ENCODE measurements at regions not wholly inside any gene's neighbourhood (a gene's known extent, or its start where the extent isn't known, plus 50 kb on each side); places are given as distances from the start of the nearest gene placed in this dataset.

DNA sequence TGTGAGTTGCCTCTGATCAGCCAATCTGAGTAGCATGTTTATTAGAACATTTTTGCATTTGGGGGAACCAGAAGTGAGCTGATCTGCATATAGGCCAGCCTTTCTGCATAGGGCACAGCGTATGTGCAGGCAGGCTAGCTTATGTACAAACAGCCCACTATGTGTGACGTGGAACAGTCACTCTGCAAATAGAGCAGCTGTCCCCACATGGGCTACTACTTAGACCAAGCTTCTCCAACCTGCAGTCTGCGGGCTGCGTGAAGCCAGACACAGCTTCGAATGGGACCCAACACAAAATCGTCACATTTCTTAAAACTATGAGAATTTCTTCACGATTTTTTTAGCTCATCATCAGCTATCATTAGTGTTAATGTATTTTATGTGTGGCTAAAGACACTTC, 134.1 kb upstream of the FAM20C start:
- Histone ChIP-seq H3K4me3 (ENCODE audit: low read length) (no peak overlapping the region), H3K4me1 (ENCODE audit: control insufficient read depth, insufficient read depth, low read length) (no peaks in the 10 kb centered on the region), H3K27ac (ENCODE audit: low read depth, low read length) (no peak overlapping the region), H3K27me3 (ENCODE audit: control insufficient read depth, insufficient read depth, low read length) (no peaks in the 10 kb centered on the region), H3K9ac (ENCODE audit: low read length) (no peak overlapping the region), H3K36me3 (ENCODE audit: control insufficient read depth, insufficient read depth, low read length) (no peaks in the 10 kb centered on the region)

DNA sequence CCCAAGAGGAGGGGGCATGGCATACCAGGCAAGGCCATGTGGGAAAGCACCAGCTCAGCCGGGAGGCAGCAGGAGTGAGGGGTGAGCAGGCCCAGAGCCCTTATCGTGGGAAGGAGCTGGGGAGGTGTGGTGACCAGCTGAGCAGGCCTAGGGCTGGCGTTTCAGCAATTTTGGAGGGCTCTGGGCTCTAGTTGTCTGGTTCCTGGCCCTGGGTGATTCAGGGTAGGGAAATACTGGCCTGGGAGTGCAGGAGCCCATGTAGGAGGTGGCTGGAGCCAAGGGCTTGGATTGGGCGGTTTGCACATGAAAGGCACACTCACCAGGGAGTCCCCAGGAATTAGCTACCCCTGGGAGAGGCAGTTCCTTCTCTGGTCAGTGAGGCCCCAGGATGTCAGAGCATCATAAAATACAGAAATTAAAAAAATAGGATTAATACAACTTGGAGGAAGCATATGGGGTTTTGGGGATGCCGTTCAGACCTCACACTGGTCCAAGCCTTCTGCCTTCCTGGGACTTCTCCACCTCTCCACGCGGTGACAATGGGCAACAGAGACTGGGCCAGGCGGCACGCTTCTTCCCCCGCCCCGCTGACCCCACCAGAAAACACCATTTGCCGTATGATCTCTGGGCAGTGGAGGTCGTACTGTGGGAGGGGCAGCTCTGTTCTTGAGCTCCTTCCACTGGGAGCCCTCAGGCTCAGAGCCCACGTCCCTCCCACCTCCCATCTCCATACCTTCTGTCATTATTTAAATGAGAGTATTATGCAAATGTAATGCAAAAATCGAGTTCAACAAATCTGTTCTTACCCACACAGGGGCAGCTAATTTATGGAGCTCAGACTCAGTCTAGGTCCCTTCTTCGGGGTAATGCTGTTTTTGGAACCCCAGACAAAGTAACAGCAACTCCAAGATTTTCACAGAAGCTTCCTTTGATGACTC, 133.0 kb upstream of the FAM20C start:
- H3K27me3 ChIP-seq (ENCODE audit: control insufficient read depth, insufficient read depth, low read length): no peaks in the 10 kb centered on the region
- H3K4me1 ChIP-seq (ENCODE audit: control insufficient read depth, insufficient read depth, low read length): no peaks in the 10 kb centered on the region
- H3K9ac ChIP-seq (ENCODE audit: low read length): no peak overlapping the region
- H3K27ac ChIP-seq (ENCODE audit: low read depth, low read length): no peak overlapping the region
- no peaks in the 10 kb centered on the region for H3K36me3 ChIP-seq (ENCODE audit: control insufficient read depth, insufficient read depth, low read length)
- no peak overlapping the region for H3K4me3 ChIP-seq (ENCODE audit: low read length)

DNA sequence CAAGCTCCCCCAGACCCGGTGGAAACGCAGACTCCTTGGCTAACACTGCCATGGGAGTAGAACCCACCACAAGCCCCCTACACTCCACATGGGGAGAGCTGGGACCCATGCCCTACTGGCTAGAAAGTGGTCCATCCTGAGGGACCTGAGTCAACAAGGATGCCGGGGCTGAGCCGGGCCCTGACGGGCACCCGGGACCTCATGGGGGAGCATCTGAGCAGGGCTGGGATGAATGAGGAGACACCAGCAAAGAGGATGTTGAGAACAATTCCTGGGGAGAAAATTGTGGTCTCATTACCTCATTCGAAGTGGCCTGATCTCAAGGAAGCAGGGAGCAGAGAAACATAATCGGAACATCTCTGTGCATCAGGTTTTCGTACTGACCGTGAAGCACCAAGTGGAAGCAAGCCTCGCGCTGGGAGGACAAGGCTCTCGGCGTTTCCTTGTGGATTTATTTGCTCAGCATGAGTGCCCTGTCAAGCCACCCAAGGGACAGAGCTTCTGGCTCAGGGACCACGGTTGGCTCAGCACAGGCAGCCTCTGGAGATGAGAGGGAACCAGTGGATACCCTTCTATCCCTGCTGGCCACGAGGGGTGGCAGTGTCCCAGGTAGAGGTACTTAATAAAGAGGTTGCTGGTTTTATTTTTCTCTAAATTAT, 132.2 kb upstream of the FAM20C start:
- H3K36me3 ChIP-seq (ENCODE audit: control insufficient read depth, insufficient read depth, low read length): no peaks in the 10 kb centered on the region
- H3K4me1 ChIP-seq (ENCODE audit: control insufficient read depth, insufficient read depth, low read length): peaks cover 5% of the 10 kb centered on the region
- H3K27ac ChIP-seq (ENCODE audit: low read depth, low read length): no peak overlapping the region
- no peaks in the 10 kb centered on the region for H3K27me3 ChIP-seq (ENCODE audit: control insufficient read depth, insufficient read depth, low read length)
- H3K9ac ChIP-seq (ENCODE audit: low read length): no peak overlapping the region
- H3K4me3 ChIP-seq (ENCODE audit: low read length): no peak overlapping the region

DNA sequence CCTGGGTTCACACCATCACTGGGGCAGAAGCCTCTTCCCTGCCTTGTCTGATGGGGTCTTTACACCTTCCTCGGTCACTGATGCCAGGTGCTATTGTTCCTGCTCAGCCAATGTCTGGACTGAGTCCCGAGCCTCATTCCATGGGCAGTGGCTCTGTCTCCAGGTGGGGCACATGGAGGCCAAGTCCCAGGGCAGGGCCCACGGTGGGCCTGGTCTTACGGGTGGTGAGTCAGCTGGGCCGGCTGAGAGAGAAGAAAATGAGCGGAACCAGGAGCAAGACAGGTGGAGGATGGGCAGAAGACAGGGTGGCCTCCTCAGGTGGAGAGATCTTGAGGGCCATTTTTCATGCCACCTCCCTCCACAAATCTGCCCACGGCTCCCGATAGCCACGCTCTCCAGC, 131.7 kb upstream of the FAM20C start:
- peaks cover 5% of the 10 kb centered on the region for H3K4me1 ChIP-seq (ENCODE audit: control insufficient read depth, insufficient read depth, low read length)
- no peak overlapping the region for H3K27ac ChIP-seq (ENCODE audit: low read depth, low read length)
- no peaks in the 10 kb centered on the region for H3K36me3 ChIP-seq (ENCODE audit: control insufficient read depth, insufficient read depth, low read length)
- H3K27me3 ChIP-seq (ENCODE audit: control insufficient read depth, insufficient read depth, low read length): no peaks in the 10 kb centered on the region
- no peak overlapping the region for H3K9ac ChIP-seq (ENCODE audit: low read length)
- H3K4me3 ChIP-seq (ENCODE audit: low read length): no peak overlapping the region

DNA sequence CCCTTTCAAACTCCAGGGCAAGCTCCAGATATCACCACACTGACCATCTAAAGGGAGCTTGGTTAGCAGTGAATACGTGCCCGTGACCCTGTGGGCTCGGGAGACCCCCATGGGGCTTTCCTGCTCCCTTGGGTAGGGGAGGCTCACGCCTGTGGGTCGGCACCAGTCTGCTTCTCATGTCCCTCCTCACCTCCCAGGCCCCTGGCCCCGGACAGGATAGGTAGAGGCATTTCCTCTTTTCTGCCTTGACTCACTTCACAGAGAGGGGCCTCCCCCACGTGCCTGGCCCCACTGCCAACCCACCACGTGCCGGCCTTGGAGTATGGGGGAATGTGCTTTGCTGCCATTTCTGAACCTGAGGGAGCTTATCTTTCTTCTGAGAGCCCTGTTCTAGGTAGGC, 131.3 kb upstream of the FAM20C start:
- no peak overlapping the region for H3K27ac ChIP-seq (ENCODE audit: low read depth, low read length)
- H3K4me3 ChIP-seq (ENCODE audit: low read length): no peak overlapping the region
- H3K36me3 ChIP-seq (ENCODE audit: control insufficient read depth, insufficient read depth, low read length): no peaks in the 10 kb centered on the region
- H3K27me3 ChIP-seq (ENCODE audit: control insufficient read depth, insufficient read depth, low read length): no peaks in the 10 kb centered on the region
- H3K4me1 ChIP-seq (ENCODE audit: control insufficient read depth, insufficient read depth, low read length): peaks cover 5% of the 10 kb centered on the region
- no peak overlapping the region for H3K9ac ChIP-seq (ENCODE audit: low read length)

DNA sequence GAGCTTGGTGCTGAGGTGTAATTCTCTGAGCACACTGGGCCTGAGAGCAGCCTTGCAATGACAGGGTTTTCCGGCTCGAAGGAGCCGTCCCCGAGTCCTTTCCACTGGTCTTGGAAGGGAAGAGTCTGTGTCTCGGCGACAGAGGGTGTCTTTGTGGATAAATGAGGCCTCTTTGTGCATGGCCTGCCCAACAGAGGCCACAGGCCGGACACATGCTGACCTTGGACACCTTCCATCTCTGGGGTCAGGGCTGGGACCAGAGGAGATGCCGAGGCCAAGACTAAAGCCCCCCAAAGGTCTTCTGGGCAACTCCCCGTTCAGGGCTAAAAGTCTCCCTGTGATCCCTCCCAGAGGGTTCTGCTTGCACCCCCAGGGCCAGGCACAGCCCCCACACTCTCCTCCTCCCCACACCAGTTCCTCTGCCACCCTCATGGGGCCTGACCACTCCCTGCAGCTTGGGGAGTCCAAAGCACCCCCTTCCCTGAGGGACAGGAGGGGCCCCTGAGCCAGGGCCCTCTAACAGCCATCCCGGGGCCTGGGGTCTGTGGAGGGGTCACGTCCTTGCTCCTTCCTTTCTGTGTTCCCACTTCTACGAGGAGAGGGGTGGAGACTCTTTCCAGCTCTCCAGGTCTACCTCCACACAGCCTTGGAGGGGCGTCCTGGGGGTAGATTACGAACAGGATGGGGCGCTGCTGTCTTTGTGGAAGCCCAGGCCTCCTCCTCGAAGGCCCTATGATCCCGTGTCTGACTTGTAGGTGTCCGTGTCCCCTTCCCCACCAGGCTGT, 130.6 kb upstream of the FAM20C start:
- Histone ChIP-seq H3K36me3 (ENCODE audit: control insufficient read depth, insufficient read depth, low read length) (no peaks in the 10 kb centered on the region), H3K27me3 (ENCODE audit: control insufficient read depth, insufficient read depth, low read length) (no peaks in the 10 kb centered on the region), H3K4me3 (ENCODE audit: low read length) (no peak overlapping the region), H3K27ac (ENCODE audit: low read depth, low read length) (no peak overlapping the region), H3K4me1 (ENCODE audit: control insufficient read depth, insufficient read depth, low read length) (peaks cover 5% of the 10 kb centered on the region), H3K9ac (ENCODE audit: low read length) (no peak overlapping the region)

DNA sequence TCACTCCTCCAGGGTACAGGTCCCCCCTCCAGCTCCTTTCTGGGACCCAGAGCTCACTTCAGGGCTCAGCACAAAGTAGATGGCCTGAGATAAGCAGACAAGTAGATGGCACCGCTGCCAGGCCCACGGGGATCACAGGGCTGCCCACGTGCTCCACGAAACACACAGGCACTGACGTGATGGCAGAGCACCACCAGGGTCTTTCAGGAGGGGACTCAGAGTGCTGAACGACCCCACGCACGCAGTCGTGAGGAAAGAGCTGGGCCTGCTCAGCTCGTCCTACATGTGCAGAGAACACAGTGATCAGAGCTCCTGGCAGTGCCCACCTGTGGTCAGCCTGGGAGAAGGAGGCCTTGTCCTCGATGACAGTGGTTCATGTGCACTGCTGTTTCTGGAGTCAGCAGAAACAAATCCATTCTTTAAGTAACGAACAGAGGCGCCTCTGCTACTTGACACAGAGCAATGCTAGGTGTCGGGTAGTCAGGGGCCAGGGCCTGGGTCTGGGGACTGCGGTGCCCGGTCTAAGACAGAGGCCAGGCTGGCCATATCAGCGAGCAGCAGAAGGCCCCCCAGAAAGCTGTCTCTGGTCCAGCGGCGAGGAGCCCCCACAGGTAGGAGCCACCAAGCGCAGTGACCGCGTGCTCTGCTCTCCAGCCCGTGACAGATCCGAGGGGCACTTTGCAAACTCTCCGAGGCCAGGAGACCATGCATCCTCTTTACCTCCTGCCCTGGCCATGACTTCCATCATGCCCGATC, 129.8 kb upstream of the FAM20C start:
- H3K9ac ChIP-seq (ENCODE audit: low read length): no peak overlapping the region
- H3K27me3 ChIP-seq (ENCODE audit: control insufficient read depth, insufficient read depth, low read length): no peaks in the 10 kb centered on the region
- peaks cover 5% of the 10 kb centered on the region for H3K4me1 ChIP-seq (ENCODE audit: control insufficient read depth, insufficient read depth, low read length)
- no peak overlapping the region for H3K27ac ChIP-seq (ENCODE audit: low read depth, low read length)
- no peak overlapping the region for H3K4me3 ChIP-seq (ENCODE audit: low read length)
- no peaks in the 10 kb centered on the region for H3K36me3 ChIP-seq (ENCODE audit: control insufficient read depth, insufficient read depth, low read length)

DNA sequence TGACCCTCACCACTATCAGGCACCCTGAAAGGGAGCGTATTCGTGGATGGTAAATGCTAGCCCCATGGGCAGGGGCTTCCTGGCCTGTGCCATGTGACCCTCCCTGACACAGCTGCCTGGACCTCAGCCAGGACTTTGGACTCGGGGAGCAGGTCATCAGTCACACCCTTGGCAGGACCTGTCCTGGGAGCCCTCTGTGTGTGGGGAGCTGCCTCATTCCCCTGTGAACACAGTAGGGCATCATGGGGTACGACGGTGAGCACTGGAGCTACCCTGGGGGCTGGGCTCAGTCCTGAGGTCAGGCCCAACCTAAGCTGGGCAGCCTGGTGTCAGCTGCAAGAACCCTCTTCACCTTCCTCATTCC, 129.3 kb upstream of the FAM20C start:
- Histone ChIP-seq H3K4me1 (ENCODE audit: control insufficient read depth, insufficient read depth, low read length) (peaks cover 5% of the 10 kb centered on the region), H3K27ac (ENCODE audit: low read depth, low read length) (no peak overlapping the region), H3K9ac (ENCODE audit: low read length) (no peak overlapping the region), H3K36me3 (ENCODE audit: control insufficient read depth, insufficient read depth, low read length) (no peaks in the 10 kb centered on the region), H3K4me3 (ENCODE audit: low read length) (no peak overlapping the region), H3K27me3 (ENCODE audit: control insufficient read depth, insufficient read depth, low read length) (no peaks in the 10 kb centered on the region)

DNA sequence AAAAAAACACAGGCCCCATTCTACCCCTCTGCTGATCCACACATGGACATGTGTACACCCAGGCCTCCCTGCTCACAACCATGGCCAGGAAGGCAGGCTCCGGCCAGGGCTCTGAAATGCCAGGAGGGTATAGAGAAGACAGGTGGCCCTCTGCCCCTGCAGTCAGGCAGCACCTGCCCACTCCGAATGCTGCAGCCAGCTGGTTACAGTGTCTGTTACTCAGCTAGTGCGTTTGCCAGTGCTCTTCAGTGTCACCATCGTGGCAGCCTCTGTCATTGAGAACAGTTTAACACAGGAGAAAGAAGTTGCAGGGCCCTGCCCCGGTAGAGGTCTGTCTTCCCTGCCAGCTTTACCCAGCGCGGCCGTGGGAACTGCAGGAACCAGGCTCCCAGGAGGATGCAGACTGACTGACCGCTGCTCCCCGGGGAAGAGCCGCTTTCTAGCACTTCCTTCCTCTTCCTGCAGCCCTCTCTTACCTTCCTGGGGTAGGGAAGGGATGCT, 128.8 kb upstream of the FAM20C start:
- H3K9ac ChIP-seq (ENCODE audit: low read length): no peak overlapping the region
- H3K36me3 ChIP-seq (ENCODE audit: control insufficient read depth, insufficient read depth, low read length): no peaks in the 10 kb centered on the region
- H3K4me1 ChIP-seq (ENCODE audit: control insufficient read depth, insufficient read depth, low read length): peaks cover 10% of the 10 kb centered on the region
- H3K27ac ChIP-seq (ENCODE audit: low read depth, low read length): no peak overlapping the region
- H3K27me3 ChIP-seq (ENCODE audit: control insufficient read depth, insufficient read depth, low read length): no peaks in the 10 kb centered on the region
- no peak overlapping the region for H3K4me3 ChIP-seq (ENCODE audit: low read length)

DNA sequence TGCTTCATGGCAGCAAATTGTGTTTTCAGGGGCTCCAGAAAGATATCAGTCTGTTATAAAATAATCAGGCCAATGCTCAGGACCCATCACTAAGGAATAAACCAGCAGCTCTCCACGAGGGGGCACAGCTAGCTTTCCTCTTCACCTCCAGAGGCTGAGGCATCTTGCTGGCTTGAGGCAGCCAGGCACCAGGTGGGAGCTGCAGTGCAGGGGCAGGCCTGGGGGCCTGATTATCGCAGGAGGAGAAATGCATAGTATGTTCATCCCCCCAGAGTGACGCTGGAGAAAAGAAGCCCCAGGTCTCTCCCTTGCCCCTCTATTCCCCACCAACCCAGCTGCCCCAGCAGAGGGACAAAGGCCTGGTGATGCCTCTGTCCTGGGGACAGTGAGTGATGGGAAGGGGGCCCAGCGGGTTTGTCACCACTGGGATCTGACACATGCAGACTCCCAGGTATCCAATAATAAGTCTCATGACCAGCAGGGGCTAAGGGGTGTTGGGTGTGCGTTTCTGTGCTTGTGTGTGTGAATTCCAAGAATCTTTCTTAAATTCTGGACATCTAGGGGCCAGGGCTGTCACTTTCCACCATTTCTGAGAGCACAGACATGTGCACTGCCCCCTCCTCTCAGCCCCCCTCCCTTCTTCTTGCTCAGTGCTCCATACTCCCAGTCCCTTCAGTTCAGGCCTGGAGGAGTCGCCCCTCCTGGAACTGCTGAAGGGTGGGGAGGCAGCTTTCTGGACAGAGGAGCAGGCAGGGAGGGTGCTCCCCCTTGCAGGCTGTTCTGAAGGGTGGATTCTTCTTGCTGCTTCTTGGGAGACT, 128.1 kb upstream of the FAM20C start:
- Histone ChIP-seq H3K4me3 (ENCODE audit: low read length) (no peak overlapping the region), H3K36me3 (ENCODE audit: control insufficient read depth, insufficient read depth, low read length) (no peaks in the 10 kb centered on the region), H3K27me3 (ENCODE audit: control insufficient read depth, insufficient read depth, low read length) (no peaks in the 10 kb centered on the region), H3K9ac (ENCODE audit: low read length) (no peak overlapping the region), H3K4me1 (ENCODE audit: control insufficient read depth, insufficient read depth, low read length) (peaks cover 12% of the 10 kb centered on the region), H3K27ac (ENCODE audit: low read depth, low read length) (no peak overlapping the region)

DNA sequence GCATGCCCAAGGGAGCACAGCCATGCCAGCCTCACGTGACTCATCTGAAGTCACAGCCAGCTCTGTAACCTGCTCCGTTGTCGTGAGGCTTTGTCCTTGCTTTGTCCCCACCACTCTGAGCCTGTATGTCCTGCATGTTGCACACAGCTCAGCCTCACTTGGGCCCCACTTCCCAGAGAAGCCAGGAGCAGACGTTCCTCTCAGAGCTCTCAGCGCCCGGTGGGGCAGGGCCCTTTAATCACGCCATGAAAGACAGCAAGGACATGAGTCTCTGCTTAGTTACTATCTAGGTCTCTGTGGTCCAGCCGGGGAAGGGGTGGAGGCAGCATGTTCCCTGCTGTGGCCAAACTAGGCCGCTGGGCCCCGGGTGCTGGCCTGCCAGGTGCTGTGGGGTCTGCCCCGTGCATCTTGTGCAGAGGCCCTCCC, 127.4 kb upstream of the FAM20C start:
- Histone ChIP-seq H3K36me3 (ENCODE audit: control insufficient read depth, insufficient read depth, low read length) (no peaks in the 10 kb centered on the region), H3K27me3 (ENCODE audit: control insufficient read depth, insufficient read depth, low read length) (no peaks in the 10 kb centered on the region), H3K4me1 (ENCODE audit: control insufficient read depth, insufficient read depth, low read length) (peaks cover 12% of the 10 kb centered on the region), H3K27ac (ENCODE audit: low read depth, low read length) (no peak overlapping the region), H3K4me3 (ENCODE audit: low read length) (no peak overlapping the region), H3K9ac (ENCODE audit: low read length) (no peak overlapping the region)
